Keratinocyte (primary cell): ENCODE measurements at regions not wholly inside any gene's neighbourhood (a gene's known extent, or its start where the extent isn't known, plus 50 kb on each side); places are given as distances from the start of the nearest gene placed in this dataset.

Experiments used
- CTCF ChIP-seq, 3 experiments: IDR thresholded peaks in 1 of 3; conservative IDR thresholded peaks in 1 of 3; optimal IDR thresholded peaks in 1 of 3; 2 replicates in 2 of 3; 3 replicates in 1 of 3; pipeline versions ENCODE3 to v1.5.1; 2011; ENCODE audit warnings: low read length in 3 of 3, mild to moderate bottlenecking in 3 of 3, moderate library complexity in 2 of 3, control low read depth in 1 of 3, inconsistent platforms in 1 of 3; ENCODE audit not compliant: insufficient read depth in 2 of 3; ENCODE audit errors: extremely low read depth in 1 of 3
- EZH2 ChIP-seq: IDR thresholded peaks from one replicate; pipeline ENCODE4 v1.6.1; 2012; ENCODE audit warnings: inconsistent platforms, mild to moderate bottlenecking, low read length, moderate library complexity

GRCh38 chr2:19519045-19519444 is 160.6 kb upstream of the OSR1 start:
- TF ChIP-seq CTCF (optimal IDR thresholded peaks at IDR 0.05 in 1 of 3, IDR thresholded peaks at IDR 0.05 in 1 of 3, conservative IDR thresholded peaks at IDR 0.05 in 1 of 3; ENCODE audit: extremely low read depth in 1 of 3, insufficient read depth in 2 of 3, low read length in 3 of 3) (no peak), EZH2 (no peak)
